ENCODE measurements at regions not wholly inside any gene's neighbourhood (a gene's known extent, or its start where the extent isn't known, plus 50 kb on each side); places are given as distances from the start of the nearest gene placed in this dataset.

DNA sequence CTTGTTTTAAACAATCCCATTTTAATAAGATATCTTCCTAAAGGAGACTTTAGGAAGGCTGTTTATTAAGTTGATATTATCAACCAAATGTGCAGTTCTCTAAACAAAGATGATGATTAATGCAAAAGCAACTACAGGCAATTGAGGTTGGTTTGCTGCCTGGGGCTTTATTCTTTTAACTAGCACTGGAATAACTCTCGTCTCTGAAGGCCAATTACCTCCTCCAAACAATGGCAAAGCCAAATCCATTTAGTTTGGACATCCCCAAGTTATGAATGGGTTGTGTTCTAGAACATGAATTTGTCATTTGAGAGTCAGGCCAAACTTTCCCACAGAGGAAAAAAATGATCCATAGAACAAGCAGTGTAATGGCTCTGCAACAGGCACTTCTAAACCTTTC lies 114.1 kb downstream of the SLC16A9 start:
- TF ChIP-seq, protein P1, sequence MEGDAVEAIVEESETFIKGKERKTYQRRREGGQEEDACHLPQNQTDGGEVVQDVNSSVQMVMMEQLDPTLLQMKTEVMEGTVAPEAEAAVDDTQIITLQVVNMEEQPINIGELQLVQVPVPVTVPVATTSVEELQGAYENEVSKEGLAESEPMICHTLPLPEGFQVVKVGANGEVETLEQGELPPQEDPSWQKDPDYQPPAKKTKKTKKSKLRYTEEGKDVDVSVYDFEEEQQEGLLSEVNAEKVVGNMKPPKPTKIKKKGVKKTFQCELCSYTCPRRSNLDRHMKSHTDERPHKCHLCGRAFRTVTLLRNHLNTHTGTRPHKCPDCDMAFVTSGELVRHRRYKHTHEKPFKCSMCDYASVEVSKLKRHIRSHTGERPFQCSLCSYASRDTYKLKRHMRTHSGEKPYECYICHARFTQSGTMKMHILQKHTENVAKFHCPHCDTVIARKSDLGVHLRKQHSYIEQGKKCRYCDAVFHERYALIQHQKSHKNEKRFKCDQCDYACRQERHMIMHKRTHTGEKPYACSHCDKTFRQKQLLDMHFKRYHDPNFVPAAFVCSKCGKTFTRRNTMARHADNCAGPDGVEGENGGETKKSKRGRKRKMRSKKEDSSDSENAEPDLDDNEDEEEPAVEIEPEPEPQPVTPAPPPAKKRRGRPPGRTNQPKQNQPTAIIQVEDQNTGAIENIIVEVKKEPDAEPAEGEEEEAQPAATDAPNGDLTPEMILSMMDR (IDR thresholded peaks at IDR 0.05; ENCODE audit: low read depth, low read length) = no peak
- no peak overlapping the region for H3K4me3 ChIP-seq (replicated peaks in 1 of 2; ENCODE audit: low read depth in 2 of 2, low read length in 2 of 2)
- DNase-seq (ENCODE audit: low read depth in 2 of 2) = no peak

DNA sequence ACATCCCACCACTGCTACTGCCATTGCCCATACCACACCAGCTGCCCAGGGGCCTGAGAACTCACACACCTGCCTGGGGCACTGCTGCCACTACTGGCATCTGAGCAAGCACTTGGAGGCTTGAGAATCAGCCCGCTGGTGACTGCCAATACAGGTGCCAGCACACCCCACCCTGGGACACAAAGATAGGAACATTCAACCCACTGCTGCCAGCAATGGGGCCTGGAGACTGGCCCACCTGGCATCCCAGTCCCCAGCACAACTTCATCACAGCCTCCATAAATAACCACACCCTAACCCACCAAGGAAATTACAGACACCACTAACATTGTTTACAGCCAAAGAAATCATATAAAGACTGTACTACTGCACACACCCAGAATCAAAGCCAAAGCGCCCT lies 115.9 kb downstream of the SLC16A9 start:
- H3K4me3 ChIP-seq (replicated peaks in 1 of 2; ENCODE audit: low read depth in 2 of 2, low read length in 2 of 2) = no peak overlapping the region
- TF ChIP-seq, protein P1 (IDR thresholded peaks at IDR 0.05; ENCODE audit: low read depth, low read length) = no peak
- no peak for DNase-seq (ENCODE audit: low read depth in 2 of 2)

DNA sequence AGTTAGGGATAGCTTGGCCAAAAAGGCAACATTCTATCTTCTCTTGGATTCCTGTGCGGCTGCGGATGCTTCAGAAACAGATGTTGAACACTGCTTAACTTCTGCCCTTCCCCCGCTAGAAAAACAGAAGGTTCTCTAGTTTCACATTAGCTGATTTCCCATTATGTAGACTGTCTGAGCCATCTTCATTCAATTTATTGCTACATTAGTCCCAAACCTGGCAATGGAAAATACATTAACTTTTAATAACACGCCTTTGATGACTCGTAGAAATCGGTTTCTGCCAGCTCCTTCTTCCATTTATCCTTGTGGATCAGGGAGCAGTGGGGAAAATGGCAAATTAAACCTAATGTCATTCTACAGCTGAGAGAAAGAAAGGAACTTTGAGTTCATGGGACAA lies 119.9 kb downstream of the SLC16A9 start:
- no peak overlapping the region for H3K4me3 ChIP-seq (replicated peaks in 1 of 2; ENCODE audit: low read depth in 2 of 2, low read length in 2 of 2)
- TF ChIP-seq, protein P1 (IDR thresholded peaks at IDR 0.05; ENCODE audit: low read depth, low read length) = no peak
- no peak for DNase-seq (ENCODE audit: low read depth in 2 of 2)

DNA sequence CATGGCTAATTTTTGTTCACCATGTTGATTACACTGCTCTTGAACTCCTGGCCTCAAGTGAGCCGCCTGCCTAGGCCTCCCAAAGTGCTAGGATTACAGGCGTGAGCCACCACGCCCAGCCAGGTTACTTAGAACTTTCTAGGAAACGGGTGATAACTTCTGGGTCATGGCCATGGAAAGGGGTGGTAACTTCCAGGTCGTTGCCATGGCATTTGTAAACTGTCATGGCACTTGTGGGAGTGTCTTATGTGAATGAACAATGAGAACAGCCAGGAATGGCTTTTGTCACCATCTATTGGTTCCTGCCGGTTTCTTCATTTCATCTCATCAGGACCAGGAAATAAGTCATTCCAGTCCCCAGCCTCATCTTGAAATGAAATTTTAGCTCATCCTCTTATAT lies 120.9 kb downstream of the SLC16A9 start:
- no peak overlapping the region for H3K4me3 ChIP-seq (replicated peaks in 1 of 2; ENCODE audit: low read depth in 2 of 2, low read length in 2 of 2)
- TF ChIP-seq, protein P1 (IDR thresholded peaks at IDR 0.05; ENCODE audit: low read depth, low read length) = no peak
- DNase-seq (ENCODE audit: low read depth in 2 of 2) = no peak

DNA sequence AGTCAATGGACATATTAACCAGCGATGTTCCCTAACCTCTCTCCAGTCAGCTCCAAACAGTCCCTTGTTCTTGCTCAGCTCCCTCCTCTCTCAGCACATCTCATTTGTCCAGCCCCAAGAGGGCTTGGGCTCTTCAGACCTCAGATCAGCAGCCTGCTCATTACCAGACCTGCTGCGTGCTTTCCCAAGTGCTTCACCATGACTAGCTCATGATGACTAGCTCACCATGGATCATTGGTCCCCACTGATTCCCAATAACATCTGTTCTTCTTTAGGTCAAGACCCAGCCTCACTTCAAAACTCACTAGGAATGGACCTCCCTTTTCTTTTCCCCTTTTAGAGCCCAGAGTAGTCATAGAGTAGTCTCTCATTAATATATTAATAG lies 121.9 kb downstream of the SLC16A9 start:
- no peak for DNase-seq (ENCODE audit: low read depth in 2 of 2)
- TF ChIP-seq, protein P1 (IDR thresholded peaks at IDR 0.05; ENCODE audit: low read depth, low read length) = no peak
- H3K4me3 ChIP-seq (replicated peaks in 1 of 2; ENCODE audit: low read depth in 2 of 2, low read length in 2 of 2) = no peak overlapping the region

DNA sequence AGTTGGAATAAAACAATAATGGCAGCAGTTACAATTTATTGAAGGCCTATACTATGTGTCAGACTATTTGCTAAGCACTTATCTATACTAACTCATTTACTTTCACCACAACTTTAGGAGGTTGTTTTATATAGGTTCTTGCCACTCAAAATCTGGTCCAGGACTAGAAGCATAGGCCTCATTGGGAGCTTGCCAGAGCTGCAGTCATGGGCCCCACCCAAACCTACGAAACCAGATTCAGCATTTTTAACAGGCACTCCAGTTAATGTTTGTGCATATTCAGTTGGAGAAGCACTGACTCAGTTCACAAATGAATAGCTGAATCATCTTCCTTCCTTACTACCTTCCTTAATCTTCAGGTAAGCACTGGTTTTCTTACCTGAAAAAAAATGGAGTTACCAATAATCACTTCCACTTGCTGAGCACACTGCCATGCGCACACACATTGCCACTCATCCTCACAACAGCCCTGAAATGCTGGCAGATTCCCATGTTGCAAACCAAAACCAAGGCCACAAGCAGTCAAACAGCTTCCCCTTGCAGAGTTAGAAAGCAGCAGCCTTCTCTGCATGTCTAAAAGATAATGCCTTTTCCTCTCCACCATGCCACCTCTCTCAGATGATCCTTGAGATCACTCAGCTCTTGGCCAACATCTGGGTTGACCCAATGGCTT lies 122.4 kb downstream of the SLC16A9 start:
- TF ChIP-seq, protein P1 (IDR thresholded peaks at IDR 0.05; ENCODE audit: low read depth, low read length) = no peak
- no peak overlapping the region for H3K4me3 ChIP-seq (replicated peaks in 1 of 2; ENCODE audit: low read depth in 2 of 2, low read length in 2 of 2)
- DNase-seq (ENCODE audit: low read depth in 2 of 2) = no peak

DNA sequence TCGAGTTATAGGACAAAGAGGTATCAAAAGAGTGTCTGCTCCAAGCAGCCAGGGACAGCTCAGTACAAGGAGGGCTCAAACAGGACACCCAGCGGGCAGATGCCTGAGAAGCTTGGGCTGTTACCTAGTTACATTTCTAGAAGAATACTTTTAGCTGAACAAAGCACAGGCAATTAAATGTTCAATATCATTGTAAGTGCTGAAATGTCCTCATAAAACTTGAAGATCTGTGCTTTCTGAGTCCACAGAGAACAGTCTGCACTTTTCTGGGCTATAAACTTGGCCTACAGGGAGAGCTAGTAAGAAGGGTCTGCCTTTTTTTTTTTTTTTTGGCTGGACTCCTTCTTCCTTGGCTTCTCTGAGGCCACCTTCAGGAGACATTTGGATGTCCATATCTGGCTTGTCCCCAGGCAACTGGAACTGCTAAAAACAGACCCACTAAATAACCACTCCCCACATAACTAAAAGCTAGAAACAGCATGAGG lies 123.2 kb downstream of the SLC16A9 start:
- H3K4me3 ChIP-seq (replicated peaks in 1 of 2; ENCODE audit: low read depth in 2 of 2, low read length in 2 of 2) = no peak overlapping the region
- DNase-seq (ENCODE audit: low read depth in 2 of 2) = no peak
- TF ChIP-seq, protein P1 (IDR thresholded peaks at IDR 0.05; ENCODE audit: low read depth, low read length) = no peak
